Hepatocyte (in vitro differentiated cells): ENCODE measurements at regions not wholly inside any gene's neighbourhood (a gene's known extent, or its start where the extent isn't known, plus 50 kb on each side); places are given as distances from the start of the nearest gene placed in this dataset.

Experiments used
- EZH2 ChIP-seq: fragments of 200-600 bp; sonication (generic); IDR thresholded peaks from 2 replicates; pipeline ENCODE4 v1.6.1; 2016; ENCODE audit warnings: antibody characterized with exemption, mild to moderate bottlenecking, borderline replicate concordance
- EZH2phosphoT487 ChIP-seq: fragments of 200-600 bp; sonication (generic); IDR thresholded peaks from one replicate; pipeline ENCODE4 v1.6.1; 2018; ENCODE audit warnings: antibody characterized with exemption, mild to moderate bottlenecking, low read depth, moderate library complexity; ENCODE audit not compliant: unreplicated experiment, severe bottlenecking
- TF ChIP-seq, protein P1 (sequence below): fragments of 200-600 bp; sonication (generic); IDR thresholded peaks from 2 replicates; pipeline ENCODE4 v1.5.1; 2016; ENCODE audit warnings: antibody characterized with exemption, mild to moderate bottlenecking; ENCODE audit not compliant: poor library complexity

- TF ChIP-seq, protein P1, sequence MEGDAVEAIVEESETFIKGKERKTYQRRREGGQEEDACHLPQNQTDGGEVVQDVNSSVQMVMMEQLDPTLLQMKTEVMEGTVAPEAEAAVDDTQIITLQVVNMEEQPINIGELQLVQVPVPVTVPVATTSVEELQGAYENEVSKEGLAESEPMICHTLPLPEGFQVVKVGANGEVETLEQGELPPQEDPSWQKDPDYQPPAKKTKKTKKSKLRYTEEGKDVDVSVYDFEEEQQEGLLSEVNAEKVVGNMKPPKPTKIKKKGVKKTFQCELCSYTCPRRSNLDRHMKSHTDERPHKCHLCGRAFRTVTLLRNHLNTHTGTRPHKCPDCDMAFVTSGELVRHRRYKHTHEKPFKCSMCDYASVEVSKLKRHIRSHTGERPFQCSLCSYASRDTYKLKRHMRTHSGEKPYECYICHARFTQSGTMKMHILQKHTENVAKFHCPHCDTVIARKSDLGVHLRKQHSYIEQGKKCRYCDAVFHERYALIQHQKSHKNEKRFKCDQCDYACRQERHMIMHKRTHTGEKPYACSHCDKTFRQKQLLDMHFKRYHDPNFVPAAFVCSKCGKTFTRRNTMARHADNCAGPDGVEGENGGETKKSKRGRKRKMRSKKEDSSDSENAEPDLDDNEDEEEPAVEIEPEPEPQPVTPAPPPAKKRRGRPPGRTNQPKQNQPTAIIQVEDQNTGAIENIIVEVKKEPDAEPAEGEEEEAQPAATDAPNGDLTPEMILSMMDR: no peak
- TF ChIP-seq EZH2phosphoT487 (no peak), EZH2 (no peak)
Observed at GRCh38 chr6:33950472-33950881, 146.7 kb upstream of the MLN start.
